Hepatocyte (in vitro differentiated cells): ENCODE measurements at regions not wholly inside any gene's neighbourhood (a gene's known extent, or its start where the extent isn't known, plus 50 kb on each side); places are given as distances from the start of the nearest gene placed in this dataset.

ENCODE experiments used
- EZH2 ChIP-seq: fragments of 200-600 bp; sonication (generic); IDR thresholded peaks from 2 replicates; pipeline ENCODE4 v1.6.1; 2016; ENCODE audit warnings: antibody characterized with exemption, mild to moderate bottlenecking, borderline replicate concordance
- EZH2phosphoT487 ChIP-seq: fragments of 200-600 bp; sonication (generic); IDR thresholded peaks from one replicate; pipeline ENCODE4 v1.6.1; 2018; ENCODE audit warnings: antibody characterized with exemption, mild to moderate bottlenecking, low read depth, moderate library complexity; ENCODE audit not compliant: unreplicated experiment, severe bottlenecking
- TF ChIP-seq, protein P1 (sequence below): fragments of 200-600 bp; sonication (generic); IDR thresholded peaks from 2 replicates; pipeline ENCODE4 v1.5.1; 2016; ENCODE audit warnings: antibody characterized with exemption, mild to moderate bottlenecking; ENCODE audit not compliant: poor library complexity

- TF ChIP-seq, protein P1, sequence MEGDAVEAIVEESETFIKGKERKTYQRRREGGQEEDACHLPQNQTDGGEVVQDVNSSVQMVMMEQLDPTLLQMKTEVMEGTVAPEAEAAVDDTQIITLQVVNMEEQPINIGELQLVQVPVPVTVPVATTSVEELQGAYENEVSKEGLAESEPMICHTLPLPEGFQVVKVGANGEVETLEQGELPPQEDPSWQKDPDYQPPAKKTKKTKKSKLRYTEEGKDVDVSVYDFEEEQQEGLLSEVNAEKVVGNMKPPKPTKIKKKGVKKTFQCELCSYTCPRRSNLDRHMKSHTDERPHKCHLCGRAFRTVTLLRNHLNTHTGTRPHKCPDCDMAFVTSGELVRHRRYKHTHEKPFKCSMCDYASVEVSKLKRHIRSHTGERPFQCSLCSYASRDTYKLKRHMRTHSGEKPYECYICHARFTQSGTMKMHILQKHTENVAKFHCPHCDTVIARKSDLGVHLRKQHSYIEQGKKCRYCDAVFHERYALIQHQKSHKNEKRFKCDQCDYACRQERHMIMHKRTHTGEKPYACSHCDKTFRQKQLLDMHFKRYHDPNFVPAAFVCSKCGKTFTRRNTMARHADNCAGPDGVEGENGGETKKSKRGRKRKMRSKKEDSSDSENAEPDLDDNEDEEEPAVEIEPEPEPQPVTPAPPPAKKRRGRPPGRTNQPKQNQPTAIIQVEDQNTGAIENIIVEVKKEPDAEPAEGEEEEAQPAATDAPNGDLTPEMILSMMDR, result no peak
- TF ChIP-seq EZH2, result no peak
- no peak for TF ChIP-seq EZH2phosphoT487
Measured at GRCh38 chr14:42113358-42114069, 506.8 kb downstream of the LRFN5 start.
